Tibial artery (tissue), 4 donors: ENCODE measurements at regions not wholly inside any gene's neighbourhood (a gene's known extent, or its start where the extent isn't known, plus 50 kb on each side); places are given as distances from the start of the nearest gene placed in this dataset.

Source experiments
- DNase-seq, 2 donors: peaks; one replicate each; pipeline ENCODE4 v3.0.0-alpha.2; 2019
- H3K27ac ChIP-seq, 2 donors: fragments of 200-600 bp; sonication (generic) in 1 of 2; 1 replicate in 1 of 2; 2 replicates in 1 of 2; pipeline ENCODE4 v1.5.1; 2018 to 2019; ENCODE audit warnings: mild to moderate bottlenecking in 1 of 2
- H3K27me3 ChIP-seq, 2 donors: fragments of 200-600 bp; sonication (generic) in 1 of 2; one replicate each; pipeline versions ENCODE4 v1.5.1 to v1.6.0; 2016 to 2019
- H3K36me3 ChIP-seq, 3 donors: fragments of 200-600 bp; sonication (generic) in 2 of 3; one replicate each; pipeline ENCODE4 v1.5.1; 2016 to 2019; ENCODE audit warnings: mild to moderate bottlenecking in 2 of 3
- H3K4me1 ChIP-seq, 4 donors: fragments of 200-600 bp; sonication (generic) in 2 of 4; 1 replicate in 3 of 4; 2 replicates in 1 of 4; pipeline ENCODE4 v1.5.1; 2016 to 2019
- H3K4me3 ChIP-seq, 2 donors: fragments of 200-600 bp; sonication (generic) in 1 of 2; 1 replicate in 1 of 2; 2 replicates in 1 of 2; pipeline ENCODE4 v1.5.1; 2018 to 2019; ENCODE audit warnings: mild to moderate bottlenecking in 2 of 2
- H3K9me3 ChIP-seq, 3 donors: fragments of 200-600 bp; sonication (generic) in 1 of 3; one replicate each; pipeline ENCODE4 v1.5.1; 2016 to 2019
- intact Hi-C: fragments of 100-400 bp; cut with DNase I; formaldehyde crosslinking; loops from one replicate; pipeline ENCODE4 v1.15.0; 2023; ENCODE audit warnings: low total_unique reads
- TF ChIP-seq, protein P1 (sequence below), 2 experiments: fragments of 200-600 bp in 1 of 2; fragments of 450-650 bp in 1 of 2; IDR thresholded peaks; one replicate each; pipeline ENCODE4 v1.5.1; 2017 to 2019; ENCODE audit warnings: antibody characterized with exemption in 2 of 2, mild to moderate bottlenecking in 1 of 2, moderate library complexity in 1 of 2

DNA sequence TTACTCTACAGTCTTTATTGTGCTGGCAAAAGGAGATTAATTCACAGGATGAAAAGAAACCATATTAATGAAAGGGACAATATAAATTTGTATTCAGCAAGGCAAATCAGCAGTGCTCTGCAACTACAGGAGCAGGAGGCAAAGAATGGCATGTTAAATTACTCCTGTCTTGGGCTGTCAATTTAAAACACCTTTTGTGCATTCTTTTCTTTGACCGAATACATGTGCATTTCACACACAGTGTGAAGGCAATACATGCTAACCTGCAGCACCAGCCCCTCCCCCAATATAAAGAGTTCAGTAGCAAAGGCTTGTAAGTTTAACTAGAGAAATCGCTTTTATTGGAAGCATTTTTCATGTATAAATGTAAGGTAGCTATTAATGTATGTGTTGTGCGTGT is 275.2 kb upstream of the TOPAZ1 start:
- H3K9me3 ChIP-seq, result no peaks in the 10 kb centered on the region
- intact Hi-C loops, result no loop called here

DNA sequence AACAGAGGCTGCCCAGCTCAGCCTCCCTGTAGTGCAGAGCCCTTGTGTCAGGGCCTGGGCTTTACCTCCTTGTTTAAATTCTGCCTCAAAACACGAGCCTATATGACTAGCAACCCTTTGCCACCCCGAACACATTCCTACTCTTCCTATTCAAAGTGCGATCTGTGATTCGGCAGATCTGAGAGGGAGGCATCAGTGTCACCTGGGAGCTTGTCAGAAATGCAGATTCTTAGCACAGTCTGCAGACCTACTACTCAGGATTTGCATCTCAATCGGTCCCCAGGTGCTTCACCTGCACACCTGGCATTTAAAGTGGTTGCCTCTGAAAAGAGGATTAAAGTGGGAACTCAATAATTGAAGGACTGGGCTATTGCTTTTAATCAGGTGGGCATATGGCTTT is 273.2 kb upstream of the TOPAZ1 start:
- Histone ChIP-seq H3K36me3 (no peaks in the 10 kb centered on the region), H3K4me3 (no peak overlapping the region), H3K4me1 (no peaks in the 10 kb centered on the region), H3K9me3 (no peaks in the 10 kb centered on the region), H3K27me3 (peaks cover 0 to 11% of the 10 kb centered on the region in 2 donors), H3K27ac (no peak overlapping the region)
- DNase-seq, result no peak
- intact Hi-C loops, result no loop called here
- TF ChIP-seq, protein P1, sequence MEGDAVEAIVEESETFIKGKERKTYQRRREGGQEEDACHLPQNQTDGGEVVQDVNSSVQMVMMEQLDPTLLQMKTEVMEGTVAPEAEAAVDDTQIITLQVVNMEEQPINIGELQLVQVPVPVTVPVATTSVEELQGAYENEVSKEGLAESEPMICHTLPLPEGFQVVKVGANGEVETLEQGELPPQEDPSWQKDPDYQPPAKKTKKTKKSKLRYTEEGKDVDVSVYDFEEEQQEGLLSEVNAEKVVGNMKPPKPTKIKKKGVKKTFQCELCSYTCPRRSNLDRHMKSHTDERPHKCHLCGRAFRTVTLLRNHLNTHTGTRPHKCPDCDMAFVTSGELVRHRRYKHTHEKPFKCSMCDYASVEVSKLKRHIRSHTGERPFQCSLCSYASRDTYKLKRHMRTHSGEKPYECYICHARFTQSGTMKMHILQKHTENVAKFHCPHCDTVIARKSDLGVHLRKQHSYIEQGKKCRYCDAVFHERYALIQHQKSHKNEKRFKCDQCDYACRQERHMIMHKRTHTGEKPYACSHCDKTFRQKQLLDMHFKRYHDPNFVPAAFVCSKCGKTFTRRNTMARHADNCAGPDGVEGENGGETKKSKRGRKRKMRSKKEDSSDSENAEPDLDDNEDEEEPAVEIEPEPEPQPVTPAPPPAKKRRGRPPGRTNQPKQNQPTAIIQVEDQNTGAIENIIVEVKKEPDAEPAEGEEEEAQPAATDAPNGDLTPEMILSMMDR (IDR thresholded peaks at IDR 0.05), result no peak

More for the DNA sequence above, 275.2 kb upstream of the TOPAZ1 start:
- no peaks in the 10 kb centered on the region for H3K36me3 ChIP-seq
- no peak overlapping the region for H3K4me3 ChIP-seq
- H3K4me1 ChIP-seq, result no peaks in the 10 kb centered on the region
- TF ChIP-seq, protein P1 (IDR thresholded peaks at IDR 0.05), result no peak
- H3K27ac ChIP-seq, result no peak overlapping the region
- DNase-seq, result no peak
- H3K27me3 ChIP-seq, result peaks cover 0 to 14% of the 10 kb centered on the region in 2 donors

DNA sequence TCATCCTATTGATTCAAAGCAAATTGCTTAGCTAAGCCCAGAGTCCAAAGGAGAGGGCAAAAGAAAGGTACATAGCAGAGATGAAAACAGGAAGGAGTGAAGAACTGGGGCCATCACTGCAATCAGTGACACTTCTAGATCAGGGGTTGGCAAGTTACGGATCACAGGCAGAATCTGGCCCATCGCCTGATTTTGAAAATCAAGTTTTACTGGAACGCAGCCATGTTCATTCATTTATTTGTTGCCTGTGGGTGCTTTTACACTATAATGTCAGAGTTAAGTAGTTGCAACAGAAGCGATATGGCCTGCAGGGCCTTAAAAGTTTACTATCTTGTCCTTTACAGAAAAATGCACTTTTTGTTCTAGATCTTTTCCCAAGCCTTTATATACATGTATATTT is 271.7 kb upstream of the TOPAZ1 start:
- H3K27me3 ChIP-seq, result peaks cover 0 to 6% of the 10 kb centered on the region in 2 donors
- TF ChIP-seq, protein P1 (IDR thresholded peaks at IDR 0.05), result no peak
- DNase-seq, result no peak
- no peaks in the 10 kb centered on the region for H3K36me3 ChIP-seq
- intact Hi-C loops, result no loop called here
- H3K4me3 ChIP-seq, result no peak overlapping the region
- no peaks in the 10 kb centered on the region for H3K9me3 ChIP-seq
- no peaks in the 10 kb centered on the region for H3K4me1 ChIP-seq
- H3K27ac ChIP-seq, result no peak overlapping the region

DNA sequence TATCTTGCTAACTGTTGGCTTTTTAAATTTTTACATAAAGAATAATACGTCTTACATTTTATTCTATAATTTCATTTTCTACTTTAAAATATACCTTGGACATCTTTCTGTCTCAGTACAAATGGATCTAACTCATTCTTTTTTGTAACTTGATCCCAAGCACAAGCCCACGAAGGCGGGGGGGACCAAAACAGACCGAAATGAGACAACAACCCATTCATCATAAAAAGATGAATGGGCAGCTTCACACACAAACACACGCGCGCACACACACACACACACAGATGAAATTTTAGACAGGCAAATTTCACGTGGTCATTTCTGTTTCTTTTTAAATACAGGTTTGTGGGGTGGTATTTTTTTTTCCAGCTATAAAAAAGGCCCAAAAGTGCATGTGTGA is 271.3 kb upstream of the TOPAZ1 start:
- intact Hi-C loops, result no loop called here
- no peaks in the 10 kb centered on the region for H3K36me3 ChIP-seq
- no peak for DNase-seq
- H3K27me3 ChIP-seq, result peaks cover 0 to 6% of the 10 kb centered on the region in 2 donors
- no peaks in the 10 kb centered on the region for H3K9me3 ChIP-seq
- H3K4me1 ChIP-seq, result no peaks in the 10 kb centered on the region
- H3K4me3 ChIP-seq, result no peak overlapping the region
- TF ChIP-seq, protein P1 (IDR thresholded peaks at IDR 0.05), result no peak
- H3K27ac ChIP-seq, result no peak overlapping the region

DNA sequence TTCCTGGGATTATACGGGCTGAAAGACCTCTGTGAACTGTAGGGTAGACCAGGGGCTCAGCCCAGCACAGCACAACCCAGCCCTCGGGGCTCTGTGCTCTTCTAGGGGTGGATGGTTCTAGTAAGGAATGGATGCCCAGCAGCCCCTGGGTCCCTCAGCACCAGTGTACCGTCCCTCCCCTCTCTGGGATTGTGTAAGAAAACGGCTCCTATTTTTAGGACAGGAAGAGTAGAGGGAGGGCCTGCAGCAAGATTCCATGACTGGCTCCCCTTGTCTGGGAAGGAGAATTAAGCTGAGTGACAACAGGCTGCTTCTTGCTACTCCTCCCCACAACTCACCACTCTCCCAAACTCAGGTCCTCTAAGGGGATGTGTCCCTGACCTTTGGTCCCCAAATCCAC is 270.8 kb upstream of the TOPAZ1 start:
- Histone ChIP-seq H3K27me3 (peaks cover 0 to 6% of the 10 kb centered on the region in 2 donors), H3K36me3 (no peaks in the 10 kb centered on the region)

More for the DNA sequence above, 270.8 kb upstream of the TOPAZ1 start:
- Histone ChIP-seq H3K4me1 (no peaks in the 10 kb centered on the region), H3K9me3 (peaks cover 0 to 4% (median 0%) of the 10 kb centered on the region in 3 donors), H3K27ac (no peak overlapping the region), H3K4me3 (no peak overlapping the region)
- DNase-seq, result no peak
- intact Hi-C loops, result no loop called here
- TF ChIP-seq, protein P1 (IDR thresholded peaks at IDR 0.05), result no peak
